ENCODE measurements at regions not wholly inside any gene's neighbourhood (a gene's known extent, or its start where the extent isn't known, plus 50 kb on each side); places are given as distances from the start of the nearest gene placed in this dataset.
"Not testable (repeated sequence)": the region's sequence is repeated elsewhere in the genome, so short reads cannot be mapped to it uniquely, and the experiment has no call there.

- no peaks in the 10 kb centered on the region for H3K27me3 ChIP-seq (ENCODE audit: insufficient read depth, low read length)
- H3K9me3 Mint-ChIP-seq: peaks cover 0 to 3% (median 0%) of the 10 kb centered on the region in 8 donors
- intact Hi-C loops (cut with micrococcal nuclease): no loop called here
- ChIA-PET CTCF (ENCODE audit: partially characterized antibody) (no interaction called here), POLR2A (ENCODE audit: partially characterized antibody) (no interaction called here)
- H3K36me3 ChIP-seq (ENCODE audit: insufficient read depth, low read length): no peaks in the 10 kb centered on the region
- no peaks in the 10 kb centered on the region for H3K4me1 ChIP-seq (ENCODE audit: insufficient read depth, low read length)
- no peak overlapping the region for H3K27ac ChIP-seq (ENCODE audit: low read depth, low read length)
- peaks cover 3 to 12% of the 10 kb centered on the region in 2 donors for H3K27me3 Mint-ChIP-seq
- no peaks in the 10 kb centered on the region for H3K9me3 ChIP-seq (ENCODE audit: control insufficient read depth in 1 of 2, low read length in 2 of 2)
- no peak for DNase-seq
- no peaks in the 10 kb centered on the region for H3K4me1 Mint-ChIP-seq
- H3K4me3 Mint-ChIP-seq: no peak overlapping the region
- H3K4me3 ChIP-seq (ENCODE audit: low read length in 2 of 2): no peak overlapping the region
- H3K36me3 Mint-ChIP-seq: no peaks in the 10 kb centered on the region
- H3K27ac Mint-ChIP-seq: no peak overlapping the region
Observed at GRCh38 chr5:68683632-68684036, 410.2 kb upstream of the SLC30A5 start.

- POLR2A ChIA-PET (ENCODE audit: partially characterized antibody): no interaction called here
- H3K4me1 ChIP-seq (ENCODE audit: insufficient read depth, low read length): no peaks in the 10 kb centered on the region
- H3K4me3 ChIP-seq (ENCODE audit: low read length in 2 of 2): no peak overlapping the region
- H3K27ac ChIP-seq (ENCODE audit: low read depth, low read length): no peak overlapping the region
- no peaks in the 10 kb centered on the region for H3K4me1 Mint-ChIP-seq
- H3K36me3 Mint-ChIP-seq: no peaks in the 10 kb centered on the region
- CTCF ChIA-PET (ENCODE audit: partially characterized antibody): no interaction called here
- peaks cover 0 to 4% (median 2%) of the 10 kb centered on the region in 8 donors for H3K9me3 Mint-ChIP-seq
- H3K36me3 ChIP-seq (ENCODE audit: insufficient read depth, low read length): no peaks in the 10 kb centered on the region
- DNase-seq: no peak
- H3K27ac Mint-ChIP-seq: no peak overlapping the region
- no peaks in the 10 kb centered on the region for H3K27me3 ChIP-seq (ENCODE audit: insufficient read depth, low read length)
- intact Hi-C loops (cut with micrococcal nuclease): no loop called here
- no peaks in the 10 kb centered on the region for H3K9me3 ChIP-seq (ENCODE audit: control insufficient read depth in 1 of 2, low read length in 2 of 2)
- H3K27me3 Mint-ChIP-seq: peaks cover 3 to 7% of the 10 kb centered on the region in 2 donors
- H3K4me3 Mint-ChIP-seq: no peak overlapping the region
Observed at GRCh38 chr5:68685863-68686262, 408.0 kb upstream of the SLC30A5 start.

- ChIA-PET CTCF (ENCODE audit: partially characterized antibody) (no interaction called here), POLR2A (ENCODE audit: partially characterized antibody) (no interaction called here)
- Mint-ChIP-seq H3K27me3 (peaks cover 4 to 5% of the 10 kb centered on the region in 2 donors), H3K4me1 (no peaks in the 10 kb centered on the region), H3K9me3 (peaks cover 2 to 16% (median 7%) of the 10 kb centered on the region in 8 donors), H3K36me3 (no peaks in the 10 kb centered on the region), H3K4me3 (no peak overlapping the region), H3K27ac (no peak overlapping the region)
- DNase-seq: no peak
- Histone ChIP-seq H3K27ac (ENCODE audit: low read depth, low read length) (no peak overlapping the region), H3K36me3 (ENCODE audit: insufficient read depth, low read length) (no peaks in the 10 kb centered on the region), H3K9me3 (ENCODE audit: control insufficient read depth in 1 of 2, low read length in 2 of 2) (no peaks in the 10 kb centered on the region), H3K4me3 (ENCODE audit: low read length in 2 of 2) (no peak overlapping the region), H3K4me1 (ENCODE audit: insufficient read depth, low read length) (no peaks in the 10 kb centered on the region), H3K27me3 (ENCODE audit: insufficient read depth, low read length) (no peaks in the 10 kb centered on the region)
- intact Hi-C loops (cut with micrococcal nuclease): no loop called here
Observed at GRCh38 chr5:68688547-68688946, 405.3 kb upstream of the SLC30A5 start.

DNA sequence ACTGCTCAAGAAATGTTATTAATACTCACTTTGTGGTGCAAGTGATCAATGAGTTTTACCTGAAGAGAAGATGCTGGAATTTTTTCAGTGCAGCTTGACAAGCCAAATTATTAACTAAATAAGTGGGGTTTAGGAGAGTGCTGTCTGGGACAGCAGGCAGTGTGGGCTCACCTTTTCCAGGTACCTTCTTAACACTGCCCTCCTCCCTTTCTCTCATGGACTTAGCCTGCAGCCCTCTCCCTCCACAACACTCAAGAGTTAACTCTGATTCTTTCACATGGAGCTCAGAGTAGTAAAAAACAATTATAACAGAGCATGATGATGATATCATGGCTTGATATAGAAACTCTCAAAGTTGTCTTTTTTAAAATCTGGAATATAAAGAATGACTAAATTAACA is 404.8 kb upstream of the SLC30A5 start:
- Histone ChIP-seq H3K27ac (ENCODE audit: low read depth, low read length) (no peak overlapping the region), H3K4me1 (ENCODE audit: insufficient read depth, low read length) (no peaks in the 10 kb centered on the region), H3K36me3 (ENCODE audit: insufficient read depth, low read length) (no peaks in the 10 kb centered on the region), H3K9me3 (ENCODE audit: control insufficient read depth in 1 of 2, low read length in 2 of 2) (no peaks in the 10 kb centered on the region), H3K4me3 (ENCODE audit: low read length in 2 of 2) (no peak overlapping the region), H3K27me3 (ENCODE audit: insufficient read depth, low read length) (no peaks in the 10 kb centered on the region)
- CTCF ChIA-PET (ENCODE audit: partially characterized antibody): no interaction called here
- H3K4me1 Mint-ChIP-seq: no peaks in the 10 kb centered on the region
- no peaks in the 10 kb centered on the region for H3K36me3 Mint-ChIP-seq
- POLR2A ChIA-PET (ENCODE audit: partially characterized antibody): no interaction called here
- H3K4me3 Mint-ChIP-seq: no peak overlapping the region
- intact Hi-C loops (cut with micrococcal nuclease): no loop called here
- DNase-seq: no peak
- peaks cover 4 to 5% of the 10 kb centered on the region in 2 donors for H3K27me3 Mint-ChIP-seq
- H3K27ac Mint-ChIP-seq: no peak overlapping the region
- peaks cover 2 to 16% (median 7%) of the 10 kb centered on the region in 8 donors for H3K9me3 Mint-ChIP-seq

- H3K27me3 ChIP-seq (ENCODE audit: insufficient read depth, low read length); H3K4me3 ChIP-seq (ENCODE audit: low read length in 2 of 2); DNase-seq; H3K27me3 Mint-ChIP-seq; H3K36me3 Mint-ChIP-seq; H3K36me3 ChIP-seq (ENCODE audit: insufficient read depth, low read length); H3K27ac Mint-ChIP-seq; H3K4me3 Mint-ChIP-seq; H3K27ac ChIP-seq (ENCODE audit: low read depth, low read length); CTCF ChIA-PET (ENCODE audit: partially characterized antibody); intact Hi-C loops (cut with micrococcal nuclease); POLR2A ChIA-PET (ENCODE audit: partially characterized antibody); H3K4me1 Mint-ChIP-seq; H3K4me1 ChIP-seq (ENCODE audit: insufficient read depth, low read length); H3K9me3 ChIP-seq (ENCODE audit: control insufficient read depth in 1 of 2, low read length in 2 of 2): not testable (repeated sequence)
- H3K9me3 Mint-ChIP-seq: peaks cover 2 to 16% (median 8%) of the 10 kb centered on the region in 8 donors
Observed at GRCh38 chr5:68691874-68692273, 401.9 kb upstream of the SLC30A5 start.

DNA sequence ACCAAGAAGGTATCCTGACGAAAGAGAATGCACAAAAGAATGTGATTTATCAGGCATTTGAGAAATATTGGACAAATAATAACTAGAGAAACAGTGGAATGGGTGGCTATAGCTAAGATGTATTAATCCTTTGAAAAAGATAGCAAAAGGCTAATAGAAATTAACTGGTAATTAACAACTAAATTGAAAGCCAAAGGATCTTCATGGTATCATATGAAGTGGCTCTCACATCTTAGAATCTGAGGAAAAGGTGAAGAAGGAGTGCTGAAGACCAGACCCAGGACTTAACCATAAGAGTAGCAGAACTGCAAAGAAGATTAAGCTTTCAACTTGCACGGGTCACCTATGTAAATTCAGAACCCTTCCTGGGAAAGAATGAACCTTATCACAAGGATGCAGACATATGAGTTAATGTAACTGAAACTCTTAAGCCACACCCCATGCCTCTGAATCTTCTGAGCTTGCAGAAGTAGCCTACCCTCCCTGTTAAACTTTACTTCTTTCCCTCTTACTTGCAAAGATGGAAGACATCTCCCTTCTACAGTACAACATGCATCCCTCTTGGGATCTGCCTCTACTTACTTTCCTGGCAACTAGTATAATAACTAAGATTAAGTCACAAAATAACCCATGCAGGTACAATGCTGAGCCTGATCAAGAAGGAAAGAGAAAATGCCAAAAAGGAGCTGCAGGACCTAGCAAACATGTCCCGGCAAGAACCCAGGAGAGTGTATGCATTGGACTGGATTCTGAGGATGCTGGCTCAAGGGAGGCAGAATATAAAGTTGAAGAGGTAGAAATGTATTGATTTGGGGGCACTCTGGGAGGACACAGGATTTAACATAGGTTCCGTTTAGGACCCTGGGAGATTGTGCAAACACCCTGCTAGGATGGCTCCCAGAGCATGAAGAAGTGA is 395.5 kb upstream of the SLC30A5 start:
- Mint-ChIP-seq H3K9me3 (peaks cover 0 to 10% (median 2%) of the 10 kb centered on the region in 8 donors), H3K4me3 (no peak overlapping the region), H3K36me3 (no peaks in the 10 kb centered on the region), H3K4me1 (no peaks in the 10 kb centered on the region), H3K27ac (no peak overlapping the region), H3K27me3 (no peaks in the 10 kb centered on the region)
- ChIA-PET CTCF (ENCODE audit: partially characterized antibody) (no interaction called here), POLR2A (ENCODE audit: partially characterized antibody) (no interaction called here)
- DNase-seq: no peak
- H3K4me1 ChIP-seq (ENCODE audit: insufficient read depth, low read length): no peaks in the 10 kb centered on the region
- no peak overlapping the region for H3K4me3 ChIP-seq (ENCODE audit: low read length in 2 of 2)
- H3K27me3 ChIP-seq (ENCODE audit: insufficient read depth, low read length): no peaks in the 10 kb centered on the region
- no peak overlapping the region for H3K27ac ChIP-seq (ENCODE audit: low read depth, low read length)
- no peaks in the 10 kb centered on the region for H3K36me3 ChIP-seq (ENCODE audit: insufficient read depth, low read length)
- intact Hi-C loops (cut with micrococcal nuclease): no loop called here
- no peaks in the 10 kb centered on the region for H3K9me3 ChIP-seq (ENCODE audit: control insufficient read depth in 1 of 2, low read length in 2 of 2)

- no peaks in the 10 kb centered on the region for H3K27me3 ChIP-seq (ENCODE audit: insufficient read depth, low read length)
- H3K4me3 Mint-ChIP-seq: no peak overlapping the region
- no peaks in the 10 kb centered on the region for H3K36me3 ChIP-seq (ENCODE audit: insufficient read depth, low read length)
- intact Hi-C loops (cut with micrococcal nuclease): no loop called here
- no peak overlapping the region for H3K27ac Mint-ChIP-seq
- no peak overlapping the region for H3K4me3 ChIP-seq (ENCODE audit: low read length in 2 of 2)
- peaks cover 0 to 10% (median 3%) of the 10 kb centered on the region in 8 donors for H3K9me3 Mint-ChIP-seq
- no peaks in the 10 kb centered on the region for H3K36me3 Mint-ChIP-seq
- no peaks in the 10 kb centered on the region for H3K27me3 Mint-ChIP-seq
- H3K9me3 ChIP-seq (ENCODE audit: control insufficient read depth in 1 of 2, low read length in 2 of 2): no peaks in the 10 kb centered on the region
- CTCF ChIA-PET (ENCODE audit: partially characterized antibody): no interaction called here
- POLR2A ChIA-PET (ENCODE audit: partially characterized antibody): no interaction called here
- no peaks in the 10 kb centered on the region for H3K4me1 ChIP-seq (ENCODE audit: insufficient read depth, low read length)
- no peak overlapping the region for H3K27ac ChIP-seq (ENCODE audit: low read depth, low read length)
- no peaks in the 10 kb centered on the region for H3K4me1 Mint-ChIP-seq
- no peak for DNase-seq
Observed at GRCh38 chr5:68699966-68700365, 393.8 kb upstream of the SLC30A5 start.

Data from CD4-positive, alpha-beta memory T cell (primary cell).